ENCODE measurements at regions not wholly inside any gene's neighbourhood (a gene's known extent, or its start where the extent isn't known, plus 50 kb on each side); places are given as distances from the start of the nearest gene placed in this dataset.

DNA sequence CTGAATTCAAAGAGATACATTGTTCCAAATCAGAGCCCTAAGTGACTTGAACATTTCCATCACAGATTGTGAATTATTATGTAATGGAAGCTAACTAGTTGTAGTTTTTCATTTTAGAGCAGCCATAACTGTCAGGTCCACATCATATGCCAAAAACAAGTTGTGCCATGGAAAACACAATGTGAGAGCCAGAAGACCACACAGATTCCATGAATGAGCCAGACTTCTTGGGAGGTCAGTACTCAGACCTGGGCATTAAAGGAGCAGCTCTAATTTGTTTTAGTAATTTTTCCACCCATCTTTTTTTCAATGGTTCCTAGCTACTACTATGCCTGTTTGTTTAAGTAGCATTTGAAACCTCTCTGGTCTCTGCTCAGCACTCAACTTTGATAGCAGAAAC is 279.4 kb downstream of the FAT3 start:
- TF ChIP-seq POLR2AphosphoS5 (IDR thresholded peaks at IDR 0.05; ENCODE audit: low read depth, low read length) (no peak), POLR2A (IDR thresholded peaks at IDR 0.05; ENCODE audit: low read depth, low read length) (no peak), TAF1 (IDR thresholded peaks at IDR 0.05; ENCODE audit: borderline replicate concordance, low read depth, low read length) (no peak)
